ENCODE measurements at regions not wholly inside any gene's neighbourhood (a gene's known extent, or its start where the extent isn't known, plus 50 kb on each side); places are given as distances from the start of the nearest gene placed in this dataset.

DNA sequence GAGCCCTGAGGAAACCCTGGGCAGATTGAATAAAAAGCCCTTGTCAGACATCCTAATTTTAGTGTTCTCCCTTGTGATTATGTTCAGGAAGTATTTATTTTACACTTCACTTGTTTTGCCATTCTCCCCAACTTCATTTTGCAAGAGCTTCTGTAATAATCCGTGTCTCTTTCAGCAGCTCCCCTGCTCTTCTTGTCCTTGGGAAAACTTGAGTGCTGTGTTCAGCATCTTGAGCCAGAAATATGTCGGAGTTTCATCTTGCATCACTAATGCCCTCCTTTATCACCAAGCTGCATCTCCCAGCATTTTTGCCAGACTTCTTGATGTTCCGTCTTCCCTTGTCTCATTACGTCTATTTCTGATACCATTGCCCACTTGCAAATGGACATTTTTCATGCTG, 486.5 kb upstream of the EEF2KMT start:
- H3K4me2 ChIP-seq (ENCODE audit: extremely low read depth, insufficient read depth, low read length), result no peak overlapping the region
- no peaks in the 10 kb centered on the region for H4K20me1 ChIP-seq (ENCODE audit: control insufficient read depth, extremely low read depth, insufficient read depth, low read length)
- TF ChIP-seq, protein P1, sequence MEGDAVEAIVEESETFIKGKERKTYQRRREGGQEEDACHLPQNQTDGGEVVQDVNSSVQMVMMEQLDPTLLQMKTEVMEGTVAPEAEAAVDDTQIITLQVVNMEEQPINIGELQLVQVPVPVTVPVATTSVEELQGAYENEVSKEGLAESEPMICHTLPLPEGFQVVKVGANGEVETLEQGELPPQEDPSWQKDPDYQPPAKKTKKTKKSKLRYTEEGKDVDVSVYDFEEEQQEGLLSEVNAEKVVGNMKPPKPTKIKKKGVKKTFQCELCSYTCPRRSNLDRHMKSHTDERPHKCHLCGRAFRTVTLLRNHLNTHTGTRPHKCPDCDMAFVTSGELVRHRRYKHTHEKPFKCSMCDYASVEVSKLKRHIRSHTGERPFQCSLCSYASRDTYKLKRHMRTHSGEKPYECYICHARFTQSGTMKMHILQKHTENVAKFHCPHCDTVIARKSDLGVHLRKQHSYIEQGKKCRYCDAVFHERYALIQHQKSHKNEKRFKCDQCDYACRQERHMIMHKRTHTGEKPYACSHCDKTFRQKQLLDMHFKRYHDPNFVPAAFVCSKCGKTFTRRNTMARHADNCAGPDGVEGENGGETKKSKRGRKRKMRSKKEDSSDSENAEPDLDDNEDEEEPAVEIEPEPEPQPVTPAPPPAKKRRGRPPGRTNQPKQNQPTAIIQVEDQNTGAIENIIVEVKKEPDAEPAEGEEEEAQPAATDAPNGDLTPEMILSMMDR (conservative IDR thresholded peaks at IDR 0.05 in 1 of 2, IDR thresholded peaks at IDR 0.05 in 1 of 2; ENCODE audit: low read depth in 1 of 2, low read length in 2 of 2), result no peak
- H2AFZ ChIP-seq (ENCODE audit: low read length), result no peak overlapping the region
- no peak overlapping the region for H3K9ac ChIP-seq (ENCODE audit: insufficient read depth, low read length)
- H3K36me3 ChIP-seq (ENCODE audit: control insufficient read depth, insufficient read depth, low read length), result no peaks in the 10 kb centered on the region
- H3K79me2 ChIP-seq (ENCODE audit: control insufficient read depth, insufficient read depth, low read length), result no peaks in the 10 kb centered on the region
- H3K4me1 ChIP-seq (ENCODE audit: control insufficient read depth, extremely low read depth, insufficient read depth, low read length), result no peaks in the 10 kb centered on the region
- no peak overlapping the region for H3K4me3 ChIP-seq (replicated peaks in 1 of 4; ENCODE audit: control extremely low read depth in 1 of 4, insufficient read depth in 1 of 4, low read depth in 3 of 4, low read length in 4 of 4)
- no peak for DNase-seq (ENCODE audit: low read depth in 2 of 2)
- H3K9me3 ChIP-seq (ENCODE audit: control insufficient read depth, insufficient read depth, low read depth, low read length), result no peaks in the 10 kb centered on the region
- no peaks in the 10 kb centered on the region for H3K27me3 ChIP-seq (ENCODE audit: control insufficient read depth, insufficient read depth, low read length)
- H3K27ac ChIP-seq (ENCODE audit: insufficient read depth, low read length), result no peak overlapping the region

DNA sequence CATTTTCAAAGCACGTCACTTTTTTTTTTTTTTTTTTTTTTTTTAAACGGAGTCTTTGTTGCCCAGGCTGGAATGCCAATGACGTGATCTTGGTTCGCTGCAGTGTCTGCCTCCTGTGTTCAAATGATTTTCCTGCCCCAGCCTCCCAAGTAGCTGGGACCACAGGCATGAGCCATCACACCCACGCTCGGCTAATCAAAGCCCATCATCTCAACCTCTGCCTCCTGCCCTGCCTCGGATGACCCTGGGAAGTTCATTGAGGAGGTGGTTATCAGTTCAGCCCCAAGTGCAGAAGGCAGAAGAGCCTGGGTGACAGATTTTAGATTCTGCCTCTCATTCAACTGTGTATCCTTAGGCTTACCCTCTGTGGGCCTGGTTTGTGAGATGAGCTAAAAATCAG, 484.9 kb upstream of the EEF2KMT start:
- no peak for DNase-seq (ENCODE audit: low read depth in 2 of 2)
- H3K27ac ChIP-seq (ENCODE audit: insufficient read depth, low read length), result no peak overlapping the region
- H3K9me3 ChIP-seq (ENCODE audit: control insufficient read depth, insufficient read depth, low read depth, low read length), result no peaks in the 10 kb centered on the region
- no peak overlapping the region for H3K4me3 ChIP-seq (replicated peaks in 1 of 4; ENCODE audit: control extremely low read depth in 1 of 4, insufficient read depth in 1 of 4, low read depth in 3 of 4, low read length in 4 of 4)
- no peak overlapping the region for H2AFZ ChIP-seq (ENCODE audit: low read length)
- no peak for TF ChIP-seq EZH2 (IDR thresholded peaks at IDR 0.05; ENCODE audit: low read length, missing control alignments)
- TF ChIP-seq, protein P1 (conservative IDR thresholded peaks at IDR 0.05 in 1 of 2, IDR thresholded peaks at IDR 0.05 in 1 of 2; ENCODE audit: low read depth in 1 of 2, low read length in 2 of 2), result no peak
- no peaks in the 10 kb centered on the region for H4K20me1 ChIP-seq (ENCODE audit: control insufficient read depth, extremely low read depth, insufficient read depth, low read length)
- no peaks in the 10 kb centered on the region for H3K4me1 ChIP-seq (ENCODE audit: control insufficient read depth, extremely low read depth, insufficient read depth, low read length)
- no peaks in the 10 kb centered on the region for H3K36me3 ChIP-seq (ENCODE audit: control insufficient read depth, insufficient read depth, low read length)
- H3K9ac ChIP-seq (ENCODE audit: insufficient read depth, low read length), result no peak overlapping the region
- no peaks in the 10 kb centered on the region for H3K27me3 ChIP-seq (ENCODE audit: control insufficient read depth, insufficient read depth, low read length)
- no peaks in the 10 kb centered on the region for H3K79me2 ChIP-seq (ENCODE audit: control insufficient read depth, insufficient read depth, low read length)
- no peak overlapping the region for H3K4me2 ChIP-seq (ENCODE audit: extremely low read depth, insufficient read depth, low read length)

DNA sequence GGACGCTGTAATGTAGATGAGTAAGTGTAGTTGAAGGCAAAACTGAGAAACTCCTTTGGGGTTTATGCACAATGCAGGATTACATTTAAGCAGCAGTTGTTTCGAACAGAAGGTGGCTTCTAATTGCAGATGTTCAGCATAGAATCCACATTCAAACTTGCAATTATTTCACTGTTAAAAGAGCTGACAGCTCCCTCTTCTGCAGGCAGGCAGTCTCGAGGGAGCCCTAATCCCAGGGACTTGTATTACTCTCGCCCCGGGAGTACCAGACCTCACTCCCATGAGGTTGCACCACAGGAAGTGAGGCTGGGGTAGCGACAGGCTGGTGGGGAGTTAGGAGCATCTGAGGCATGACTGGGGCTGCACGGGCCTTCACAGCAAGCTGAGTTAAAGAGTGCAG, 484.3 kb upstream of the EEF2KMT start:
- no peaks in the 10 kb centered on the region for H3K4me1 ChIP-seq (ENCODE audit: control insufficient read depth, extremely low read depth, insufficient read depth, low read length)
- no peak overlapping the region for H2AFZ ChIP-seq (ENCODE audit: low read length)
- no peak for TF ChIP-seq EZH2 (IDR thresholded peaks at IDR 0.05; ENCODE audit: low read length, missing control alignments)
- TF ChIP-seq, protein P1 (conservative IDR thresholded peaks at IDR 0.05 in 1 of 2, IDR thresholded peaks at IDR 0.05 in 1 of 2; ENCODE audit: low read depth in 1 of 2, low read length in 2 of 2), result no peak
- H3K4me3 ChIP-seq (replicated peaks in 1 of 4; ENCODE audit: control extremely low read depth in 1 of 4, insufficient read depth in 1 of 4, low read depth in 3 of 4, low read length in 4 of 4), result no peak overlapping the region
- no peak for DNase-seq (ENCODE audit: low read depth in 2 of 2)
- no peak overlapping the region for H3K9ac ChIP-seq (ENCODE audit: insufficient read depth, low read length)
- no peaks in the 10 kb centered on the region for H3K27me3 ChIP-seq (ENCODE audit: control insufficient read depth, insufficient read depth, low read length)
- H3K4me2 ChIP-seq (ENCODE audit: extremely low read depth, insufficient read depth, low read length), result no peak overlapping the region
- H3K79me2 ChIP-seq (ENCODE audit: control insufficient read depth, insufficient read depth, low read length), result no peaks in the 10 kb centered on the region
- H4K20me1 ChIP-seq (ENCODE audit: control insufficient read depth, extremely low read depth, insufficient read depth, low read length), result no peaks in the 10 kb centered on the region
- H3K36me3 ChIP-seq (ENCODE audit: control insufficient read depth, insufficient read depth, low read length), result no peaks in the 10 kb centered on the region
- no peaks in the 10 kb centered on the region for H3K9me3 ChIP-seq (ENCODE audit: control insufficient read depth, insufficient read depth, low read depth, low read length)
- H3K27ac ChIP-seq (ENCODE audit: insufficient read depth, low read length), result no peak overlapping the region

Measured in fibroblast of lung (primary cell).